Nephron (organoid): ENCODE measurements at regions not wholly inside any gene's neighbourhood (a gene's known extent, or its start where the extent isn't known, plus 50 kb on each side); places are given as distances from the start of the nearest gene placed in this dataset.
A peak's percentile ranks its signal among the peaks of the same experiment; 100 is the strongest.

Experiments used
- H3K27ac Mint-ChIP-seq, 3 experiments: 2 replicates each; pipeline ENCODE4 v1.8.0; 2020; ENCODE audit warnings: mixed read lengths in 3 of 3, mild to moderate bottlenecking in 2 of 3, moderate library complexity in 1 of 3
- H3K27me3 Mint-ChIP-seq: 2 replicates; pipeline ENCODE4 v1.8.0; 2021; ENCODE audit warnings: low read depth, mild to moderate bottlenecking, moderate library complexity, mixed read lengths
- H3K36me3 Mint-ChIP-seq: 2 replicates; pipeline ENCODE4 v1.8.0; 2020; ENCODE audit warnings: low read depth, mixed read lengths
- H3K4me1 Mint-ChIP-seq: 2 replicates; pipeline ENCODE4 v1.8.0; 2020; ENCODE audit warnings: mixed read lengths
- H3K4me3 Mint-ChIP-seq, 3 experiments: 2 replicates each; pipeline ENCODE4 v1.8.0; 2020; ENCODE audit warnings: mild to moderate bottlenecking in 3 of 3, mixed read lengths in 3 of 3, moderate library complexity in 2 of 3
- H3K9me3 Mint-ChIP-seq: 2 replicates; pipeline ENCODE4 v1.8.0; 2020; ENCODE audit warnings: mixed read lengths
- TF ChIP-seq, protein P1 (sequence below), 3 experiments: fragments of 200-600 bp; sonication (generic); IDR thresholded peaks; one replicate each; pipeline ENCODE4 v1.5.0; 2021; ENCODE audit warnings: antibody characterized with exemption in 3 of 3; ENCODE audit not compliant: unreplicated experiment in 3 of 3

DNA sequence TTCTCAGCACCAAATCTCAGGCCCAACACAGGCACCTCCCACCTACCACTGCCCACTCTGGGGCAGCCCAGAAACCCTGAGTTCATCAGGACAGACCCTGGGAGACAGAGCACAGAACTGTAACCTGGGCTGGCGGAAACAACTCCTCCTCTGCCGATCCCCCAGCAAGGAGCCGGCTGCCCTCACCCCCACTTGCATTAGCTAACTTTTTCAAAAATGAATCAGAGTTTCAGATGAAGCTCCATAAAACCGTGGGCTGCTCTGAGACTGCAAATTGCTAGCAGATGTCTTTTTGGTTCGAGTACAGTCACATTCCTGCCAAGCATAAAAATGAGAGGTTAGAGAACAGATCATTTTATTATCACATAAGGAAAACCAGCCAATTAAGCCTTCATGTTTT, 93.4 kb upstream of the PARD3 start:
- TF ChIP-seq, protein P1, sequence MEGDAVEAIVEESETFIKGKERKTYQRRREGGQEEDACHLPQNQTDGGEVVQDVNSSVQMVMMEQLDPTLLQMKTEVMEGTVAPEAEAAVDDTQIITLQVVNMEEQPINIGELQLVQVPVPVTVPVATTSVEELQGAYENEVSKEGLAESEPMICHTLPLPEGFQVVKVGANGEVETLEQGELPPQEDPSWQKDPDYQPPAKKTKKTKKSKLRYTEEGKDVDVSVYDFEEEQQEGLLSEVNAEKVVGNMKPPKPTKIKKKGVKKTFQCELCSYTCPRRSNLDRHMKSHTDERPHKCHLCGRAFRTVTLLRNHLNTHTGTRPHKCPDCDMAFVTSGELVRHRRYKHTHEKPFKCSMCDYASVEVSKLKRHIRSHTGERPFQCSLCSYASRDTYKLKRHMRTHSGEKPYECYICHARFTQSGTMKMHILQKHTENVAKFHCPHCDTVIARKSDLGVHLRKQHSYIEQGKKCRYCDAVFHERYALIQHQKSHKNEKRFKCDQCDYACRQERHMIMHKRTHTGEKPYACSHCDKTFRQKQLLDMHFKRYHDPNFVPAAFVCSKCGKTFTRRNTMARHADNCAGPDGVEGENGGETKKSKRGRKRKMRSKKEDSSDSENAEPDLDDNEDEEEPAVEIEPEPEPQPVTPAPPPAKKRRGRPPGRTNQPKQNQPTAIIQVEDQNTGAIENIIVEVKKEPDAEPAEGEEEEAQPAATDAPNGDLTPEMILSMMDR (IDR thresholded peaks at IDR 0.05; ENCODE audit: unreplicated experiment in 3 of 3): no peak
- H3K27ac Mint-ChIP-seq: peak overlapping the region; percentile 84 to 95 (median 86)
- no peaks in the 10 kb centered on the region for H3K36me3 Mint-ChIP-seq
- H3K9me3 Mint-ChIP-seq: no peaks in the 10 kb centered on the region
- H3K27me3 Mint-ChIP-seq: peaks cover 12% of the 10 kb centered on the region
- peak overlapping the region in 1 of 3 experiments; percentile 13 for H3K4me3 Mint-ChIP-seq
- H3K4me1 Mint-ChIP-seq: peaks cover 44% of the 10 kb centered on the region

DNA sequence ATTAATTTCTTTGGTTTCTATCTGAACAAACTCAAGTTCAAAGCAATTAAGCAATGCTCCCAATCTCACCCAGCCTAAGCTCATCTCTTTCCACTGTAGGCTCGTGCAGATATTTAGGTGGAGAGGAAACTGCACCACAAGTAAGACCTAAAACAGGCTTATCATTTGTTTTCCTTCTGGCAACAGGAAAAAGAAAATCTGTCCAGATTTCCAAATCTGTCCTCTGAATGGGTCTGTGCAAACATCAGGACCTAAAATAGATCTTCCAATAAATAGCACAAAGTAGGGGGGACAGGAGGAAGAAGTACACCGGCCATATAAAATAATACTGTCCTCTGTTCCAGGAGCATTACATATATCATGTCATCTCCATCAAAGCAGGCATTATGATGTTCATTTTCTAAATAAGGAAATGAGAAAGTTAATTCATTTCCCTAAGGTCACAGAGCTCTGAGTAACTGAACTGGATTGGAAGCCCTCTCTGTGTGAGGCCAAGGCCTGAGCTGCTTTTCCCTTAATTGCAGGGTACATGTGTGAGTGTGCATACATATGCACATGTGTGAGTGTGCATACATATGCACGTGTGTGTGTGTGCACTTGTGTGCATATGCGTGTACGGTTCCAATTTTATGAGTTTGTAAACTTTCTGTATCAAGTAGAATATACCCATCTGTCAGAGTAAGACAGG, 92.8 kb upstream of the PARD3 start:
- no peaks in the 10 kb centered on the region for H3K9me3 Mint-ChIP-seq
- TF ChIP-seq, protein P1 (IDR thresholded peaks at IDR 0.05; ENCODE audit: unreplicated experiment in 3 of 3): no peak
- peaks cover 44% of the 10 kb centered on the region for H3K4me1 Mint-ChIP-seq
- no peaks in the 10 kb centered on the region for H3K36me3 Mint-ChIP-seq
- peak overlapping the region; percentile 84 to 95 (median 86) for H3K27ac Mint-ChIP-seq
- peak overlapping the region in 1 of 3 experiments; percentile 7 for H3K4me3 Mint-ChIP-seq
- H3K27me3 Mint-ChIP-seq: peaks cover 12% of the 10 kb centered on the region

DNA sequence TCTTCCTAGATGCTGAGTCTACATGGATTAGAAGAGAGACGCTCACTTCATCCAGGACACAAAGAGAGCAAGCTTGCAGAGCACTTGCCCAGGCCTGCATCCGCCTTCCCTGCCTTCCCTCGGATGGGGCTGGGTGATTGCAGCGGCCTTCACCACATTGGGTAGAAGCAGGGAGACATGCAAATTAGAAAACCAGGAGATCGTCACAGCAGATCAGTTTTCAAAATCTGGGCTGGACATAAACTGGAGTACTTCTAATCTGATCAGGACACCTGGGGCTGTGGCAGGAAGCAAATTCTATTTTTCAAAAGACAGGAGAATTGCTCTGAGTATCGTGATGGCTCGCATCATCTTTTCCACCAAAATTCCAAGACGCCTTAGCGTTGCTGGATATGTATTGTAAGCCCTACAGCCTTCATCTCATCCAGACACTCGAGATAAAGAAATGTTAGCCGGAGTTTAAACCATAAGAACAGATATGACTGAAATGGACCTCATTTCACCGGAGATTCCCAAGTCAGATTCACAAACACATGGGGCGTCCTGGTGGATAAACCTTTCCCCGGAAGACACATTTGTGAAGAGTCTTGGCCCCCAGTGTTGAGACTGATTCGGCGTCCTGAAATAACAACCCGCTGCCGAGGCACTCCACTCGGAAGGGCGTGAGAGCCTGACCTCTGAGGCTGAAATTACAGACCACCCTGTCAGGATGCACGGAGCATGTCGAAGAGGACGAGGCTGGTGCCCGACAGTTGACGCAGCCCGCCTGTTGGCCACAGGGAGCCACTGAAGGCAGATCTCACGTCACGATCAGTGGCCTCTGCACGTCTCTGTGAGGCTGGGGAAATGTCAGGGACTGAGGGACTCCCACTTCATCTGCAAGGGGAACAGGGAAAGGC, 91.2 kb upstream of the PARD3 start:
- Mint-ChIP-seq H3K27me3 (peaks cover 7% of the 10 kb centered on the region), H3K4me3 (peak overlapping the region; percentile 13 to 38 (median 16)), H3K4me1 (peaks cover 44% of the 10 kb centered on the region), H3K27ac (peak overlapping the region; percentile 83 to 95 (median 87)), H3K9me3 (no peaks in the 10 kb centered on the region), H3K36me3 (no peaks in the 10 kb centered on the region)
- TF ChIP-seq, protein P1 (IDR thresholded peaks at IDR 0.05; ENCODE audit: unreplicated experiment in 3 of 3): no peak

DNA sequence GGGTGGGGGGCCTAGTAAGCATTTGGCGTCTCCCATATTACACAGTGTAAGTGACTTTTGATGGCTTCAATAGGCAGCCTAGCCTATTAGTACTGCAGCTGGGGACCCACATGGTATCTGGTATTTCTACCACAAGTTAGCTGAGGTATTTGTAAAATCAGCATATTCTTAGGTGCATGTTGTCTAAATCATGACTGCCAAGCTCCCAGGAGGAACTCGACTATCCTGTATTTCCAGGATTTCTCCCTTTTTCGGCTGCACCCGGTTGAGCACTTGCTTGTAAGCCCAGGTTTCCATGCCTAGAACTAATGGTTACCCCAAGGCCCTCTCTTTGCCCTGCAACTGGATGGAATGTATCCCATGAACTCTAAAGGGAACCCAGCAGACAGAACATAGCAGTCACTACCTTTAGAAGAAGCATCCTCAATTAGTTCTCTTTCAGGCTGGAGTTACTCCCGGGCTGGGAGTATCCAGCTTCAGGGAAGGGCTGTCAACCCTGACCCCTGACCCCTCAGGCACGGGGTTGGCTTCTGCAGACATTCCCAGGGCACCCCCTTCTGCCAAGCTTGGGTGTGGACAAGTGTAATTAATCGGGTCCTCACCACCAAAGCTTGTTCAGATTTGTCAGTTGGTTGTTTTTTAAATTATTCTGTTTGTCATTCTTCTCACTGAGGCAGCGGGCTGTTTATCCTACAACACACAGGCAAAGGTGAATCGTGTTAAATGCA, 90.3 kb upstream of the PARD3 start:
- TF ChIP-seq, protein P1 (IDR thresholded peaks at IDR 0.05; ENCODE audit: unreplicated experiment in 3 of 3): no peak
- Mint-ChIP-seq H3K9me3 (no peaks in the 10 kb centered on the region), H3K27me3 (peaks cover 6% of the 10 kb centered on the region), H3K27ac (peak overlapping the region; percentile 83 to 95 (median 87)), H3K4me3 (peak overlapping the region in 1 of 3 experiments; percentile 13), H3K4me1 (peaks cover 44% of the 10 kb centered on the region), H3K36me3 (no peaks in the 10 kb centered on the region)

DNA sequence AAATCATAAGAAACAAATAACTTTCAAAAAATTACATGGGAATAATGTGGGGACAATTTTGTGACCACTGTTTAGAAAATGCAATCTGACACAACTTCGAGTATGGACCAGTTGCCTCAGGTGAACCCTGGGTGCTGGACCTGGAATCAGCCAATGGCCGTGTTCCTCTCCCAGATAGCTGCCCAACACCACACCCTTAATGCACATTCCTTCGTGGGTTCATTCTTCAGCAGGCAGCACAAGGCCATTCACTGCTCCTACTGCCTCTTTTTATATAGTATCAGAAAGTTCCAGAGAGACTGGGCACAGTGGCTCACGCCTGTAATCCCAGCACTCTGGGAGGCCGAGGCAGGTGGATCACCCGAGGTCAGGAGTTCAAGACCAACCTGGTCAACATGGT, 89.1 kb upstream of the PARD3 start:
- Mint-ChIP-seq H3K9me3 (no peaks in the 10 kb centered on the region), H3K36me3 (no peaks in the 10 kb centered on the region), H3K4me3 (no peak overlapping the region), H3K4me1 (peaks cover 37% of the 10 kb centered on the region), H3K27me3 (peaks cover 6% of the 10 kb centered on the region), H3K27ac (no peak overlapping the region)
- TF ChIP-seq, protein P1 (IDR thresholded peaks at IDR 0.05; ENCODE audit: unreplicated experiment in 3 of 3): no peak
